ENCODE measurements at regions not wholly inside any gene's neighbourhood (a gene's known extent, or its start where the extent isn't known, plus 50 kb on each side); places are given as distances from the start of the nearest gene placed in this dataset.

DNA sequence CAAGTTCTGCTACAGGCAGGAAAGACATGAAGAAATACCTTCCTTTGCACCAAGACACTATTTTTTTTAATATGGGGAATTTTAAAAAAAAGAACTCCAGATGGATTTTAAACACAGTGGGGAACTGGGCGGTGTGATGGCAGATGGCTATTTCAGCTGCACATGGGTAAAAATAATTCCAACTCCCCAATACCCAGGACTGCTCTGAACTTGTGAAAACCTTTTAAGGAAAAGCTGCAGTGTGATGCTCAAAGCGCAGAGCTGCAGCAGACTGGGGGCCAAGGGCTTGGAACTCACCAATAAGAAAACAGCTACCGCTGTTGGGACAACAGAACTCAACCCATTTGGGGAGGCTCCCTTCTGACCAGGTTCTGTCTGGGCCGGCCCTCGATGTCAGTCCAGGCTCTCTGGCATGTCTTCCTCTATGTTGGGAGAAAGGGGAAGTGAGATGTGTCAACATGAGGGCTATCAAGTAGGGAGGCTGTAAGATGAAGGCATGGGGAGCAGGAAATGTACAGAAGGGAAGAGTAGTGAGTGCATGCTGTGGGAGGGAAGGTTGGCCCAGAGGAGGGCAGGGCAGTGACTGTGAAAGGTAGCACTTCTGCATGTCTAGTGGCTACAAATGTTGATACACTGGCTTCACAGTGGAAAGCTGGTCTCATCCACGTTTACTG, 64.0 kb upstream of the SLC14A2 start:
- in situ Hi-C loops (cut with MboI; ENCODE audit: low pct_unique_long_range_greater_than_20kb, low sequenced_read_pairs, unreplicated experiment) = no loop called here
- TF ChIP-seq, protein P1, sequence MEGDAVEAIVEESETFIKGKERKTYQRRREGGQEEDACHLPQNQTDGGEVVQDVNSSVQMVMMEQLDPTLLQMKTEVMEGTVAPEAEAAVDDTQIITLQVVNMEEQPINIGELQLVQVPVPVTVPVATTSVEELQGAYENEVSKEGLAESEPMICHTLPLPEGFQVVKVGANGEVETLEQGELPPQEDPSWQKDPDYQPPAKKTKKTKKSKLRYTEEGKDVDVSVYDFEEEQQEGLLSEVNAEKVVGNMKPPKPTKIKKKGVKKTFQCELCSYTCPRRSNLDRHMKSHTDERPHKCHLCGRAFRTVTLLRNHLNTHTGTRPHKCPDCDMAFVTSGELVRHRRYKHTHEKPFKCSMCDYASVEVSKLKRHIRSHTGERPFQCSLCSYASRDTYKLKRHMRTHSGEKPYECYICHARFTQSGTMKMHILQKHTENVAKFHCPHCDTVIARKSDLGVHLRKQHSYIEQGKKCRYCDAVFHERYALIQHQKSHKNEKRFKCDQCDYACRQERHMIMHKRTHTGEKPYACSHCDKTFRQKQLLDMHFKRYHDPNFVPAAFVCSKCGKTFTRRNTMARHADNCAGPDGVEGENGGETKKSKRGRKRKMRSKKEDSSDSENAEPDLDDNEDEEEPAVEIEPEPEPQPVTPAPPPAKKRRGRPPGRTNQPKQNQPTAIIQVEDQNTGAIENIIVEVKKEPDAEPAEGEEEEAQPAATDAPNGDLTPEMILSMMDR (IDR thresholded peaks at IDR 0.05; ENCODE audit: extremely low read depth, insufficient read depth, missing control alignments) = no peak

DNA sequence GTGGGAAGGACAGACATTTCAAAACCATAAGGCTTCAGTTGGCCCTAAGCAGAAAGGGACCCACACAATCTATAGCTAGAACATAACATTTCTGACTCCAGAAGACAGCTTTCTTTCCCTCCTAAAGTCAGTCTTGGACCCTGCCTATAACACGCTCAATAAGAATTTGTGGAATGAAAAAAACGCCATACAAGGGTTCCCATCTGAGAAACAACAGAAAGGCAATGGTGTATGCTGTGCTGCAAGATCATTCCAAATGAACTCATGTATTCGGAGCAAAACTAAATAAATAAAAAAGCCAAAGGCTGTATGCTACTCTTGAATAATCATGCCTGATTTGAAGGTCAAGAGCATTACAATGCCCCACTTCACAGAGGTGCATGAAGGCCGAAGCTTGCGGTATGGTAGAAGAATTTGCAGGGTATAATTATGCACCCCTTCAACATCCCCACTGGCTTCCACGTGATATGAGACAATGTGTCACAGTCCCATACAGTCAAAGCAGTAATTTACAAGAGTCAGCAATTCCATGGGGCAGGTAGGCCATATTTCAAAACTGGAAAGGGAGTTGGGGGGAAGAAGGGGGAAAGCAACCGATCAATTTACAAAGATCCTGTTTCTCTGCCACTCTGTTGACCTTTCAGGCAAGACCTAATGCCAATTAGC, 61.4 kb upstream of the SLC14A2 start:
- no peak for DNase-seq (ENCODE audit: low spot score)
- in situ Hi-C loops (cut with MboI; ENCODE audit: low pct_unique_long_range_greater_than_20kb, low sequenced_read_pairs, unreplicated experiment) = no loop called here
- TF ChIP-seq, protein P1 (IDR thresholded peaks at IDR 0.05; ENCODE audit: extremely low read depth, insufficient read depth, missing control alignments) = no peak

More for the DNA sequence above, 64.0 kb upstream of the SLC14A2 start:
- no peak for DNase-seq (ENCODE audit: low spot score)

DNA sequence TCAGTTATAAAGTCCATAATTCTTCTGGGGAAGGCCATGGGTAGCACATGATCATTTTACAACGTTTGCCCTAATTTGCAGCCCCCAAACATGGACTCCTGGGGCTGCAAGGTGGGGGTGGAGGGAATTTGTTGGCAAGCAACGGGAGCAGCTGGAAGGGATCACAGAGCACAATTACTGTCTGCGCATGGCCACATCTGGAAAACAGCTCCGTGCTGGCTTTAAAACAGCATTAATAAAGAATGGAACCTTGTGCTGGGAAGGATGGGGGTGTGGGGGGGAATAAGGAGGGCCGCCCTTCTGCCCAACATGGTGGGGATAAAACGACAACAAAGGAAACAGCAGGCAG, 60.9 kb upstream of the SLC14A2 start:
- TF ChIP-seq, protein P1 (IDR thresholded peaks at IDR 0.05; ENCODE audit: extremely low read depth, insufficient read depth, missing control alignments) = no peak
- in situ Hi-C loops (cut with MboI; ENCODE audit: low pct_unique_long_range_greater_than_20kb, low sequenced_read_pairs, unreplicated experiment) = no loop called here
- DNase-seq (ENCODE audit: low spot score) = no peak

DNA sequence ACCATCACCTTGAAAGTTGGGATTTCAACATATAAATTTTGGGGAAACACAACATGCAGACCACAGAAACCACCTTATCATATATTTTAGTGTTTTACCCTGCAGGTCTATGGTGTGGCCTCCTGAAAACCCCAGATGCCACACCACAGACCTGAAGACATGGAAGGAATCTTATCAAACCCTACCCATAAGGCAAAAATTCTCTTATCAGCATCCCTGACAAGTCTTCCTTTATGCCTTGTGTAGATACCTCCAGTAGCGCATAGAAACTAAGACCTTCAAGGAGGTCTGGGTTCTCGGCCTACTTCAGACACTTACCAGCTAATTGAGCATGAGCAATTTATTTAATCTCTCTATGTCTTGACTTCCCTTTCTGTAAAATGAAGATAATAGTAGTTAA, 59.1 kb upstream of the SLC14A2 start:
- in situ Hi-C loops (cut with MboI; ENCODE audit: low pct_unique_long_range_greater_than_20kb, low sequenced_read_pairs, unreplicated experiment) = no loop called here
- TF ChIP-seq, protein P1 (IDR thresholded peaks at IDR 0.05; ENCODE audit: extremely low read depth, insufficient read depth, missing control alignments) = no peak
- DNase-seq (ENCODE audit: low spot score) = no peak

DNA sequence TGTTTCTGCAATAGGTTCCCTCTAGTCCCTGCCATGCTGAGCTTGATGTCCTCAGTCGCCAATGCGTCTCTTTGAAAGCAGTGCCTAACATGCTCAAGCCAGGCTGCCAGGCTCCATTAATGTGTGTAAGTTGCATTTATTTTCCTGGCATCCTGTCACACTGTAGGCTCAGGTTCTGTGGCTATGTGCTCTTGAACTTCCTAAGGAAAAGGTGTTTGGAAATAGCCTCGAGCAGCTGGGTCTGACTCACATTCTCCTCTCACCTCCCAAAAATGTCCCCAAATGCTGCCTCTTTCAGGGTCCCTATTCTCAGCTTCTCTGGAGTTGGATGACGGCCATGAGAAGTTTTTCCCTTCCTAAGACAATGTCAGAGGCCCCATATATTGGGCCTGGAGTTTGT, 58.0 kb upstream of the SLC14A2 start:
- in situ Hi-C loops (cut with MboI; ENCODE audit: low pct_unique_long_range_greater_than_20kb, low sequenced_read_pairs, unreplicated experiment) = no loop called here
- no peak for DNase-seq (ENCODE audit: low spot score)
- TF ChIP-seq, protein P1 (IDR thresholded peaks at IDR 0.05; ENCODE audit: extremely low read depth, insufficient read depth, missing control alignments) = no peak

DNA sequence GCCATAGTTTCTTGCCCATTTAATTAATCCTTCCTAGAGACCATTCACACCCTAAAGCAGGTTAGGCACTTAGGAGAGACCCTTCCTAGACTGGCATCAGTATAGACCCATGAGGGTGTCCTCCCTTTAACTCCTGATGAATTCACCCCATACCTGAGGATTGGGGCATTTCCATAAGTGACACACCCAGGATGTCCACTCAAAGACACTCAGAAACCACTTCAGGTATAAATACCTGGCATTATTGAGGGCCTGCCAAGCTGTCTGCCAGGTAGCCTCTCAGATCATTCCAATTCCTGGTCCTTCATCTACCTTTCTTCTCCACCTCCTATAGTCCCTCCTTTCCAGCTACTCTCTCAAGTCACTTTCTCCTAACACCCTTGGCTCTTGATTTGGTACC, 57.5 kb upstream of the SLC14A2 start:
- no peak for DNase-seq (ENCODE audit: low spot score)
- TF ChIP-seq, protein P1 (IDR thresholded peaks at IDR 0.05; ENCODE audit: extremely low read depth, insufficient read depth, missing control alignments) = no peak

More for the DNA sequence above, 57.5 kb upstream of the SLC14A2 start:
- in situ Hi-C loops (cut with MboI; ENCODE audit: low pct_unique_long_range_greater_than_20kb, low sequenced_read_pairs, unreplicated experiment) = no loop called here

Data from GM13977 (cell line).